GM04503 (cell line): ENCODE measurements at regions not wholly inside any gene's neighbourhood (a gene's known extent, or its start where the extent isn't known, plus 50 kb on each side); places are given as distances from the start of the nearest gene placed in this dataset.
"Not testable (repeated sequence)": the region's sequence is repeated elsewhere in the genome, so short reads cannot be mapped to it uniquely, and the experiment has no call there.

ENCODE experiments used
- DNase-seq: peaks from one replicate; pipeline ENCODE4 v3.0.0-alpha.2; 2012; ENCODE audit warnings: low read depth

DNA sequence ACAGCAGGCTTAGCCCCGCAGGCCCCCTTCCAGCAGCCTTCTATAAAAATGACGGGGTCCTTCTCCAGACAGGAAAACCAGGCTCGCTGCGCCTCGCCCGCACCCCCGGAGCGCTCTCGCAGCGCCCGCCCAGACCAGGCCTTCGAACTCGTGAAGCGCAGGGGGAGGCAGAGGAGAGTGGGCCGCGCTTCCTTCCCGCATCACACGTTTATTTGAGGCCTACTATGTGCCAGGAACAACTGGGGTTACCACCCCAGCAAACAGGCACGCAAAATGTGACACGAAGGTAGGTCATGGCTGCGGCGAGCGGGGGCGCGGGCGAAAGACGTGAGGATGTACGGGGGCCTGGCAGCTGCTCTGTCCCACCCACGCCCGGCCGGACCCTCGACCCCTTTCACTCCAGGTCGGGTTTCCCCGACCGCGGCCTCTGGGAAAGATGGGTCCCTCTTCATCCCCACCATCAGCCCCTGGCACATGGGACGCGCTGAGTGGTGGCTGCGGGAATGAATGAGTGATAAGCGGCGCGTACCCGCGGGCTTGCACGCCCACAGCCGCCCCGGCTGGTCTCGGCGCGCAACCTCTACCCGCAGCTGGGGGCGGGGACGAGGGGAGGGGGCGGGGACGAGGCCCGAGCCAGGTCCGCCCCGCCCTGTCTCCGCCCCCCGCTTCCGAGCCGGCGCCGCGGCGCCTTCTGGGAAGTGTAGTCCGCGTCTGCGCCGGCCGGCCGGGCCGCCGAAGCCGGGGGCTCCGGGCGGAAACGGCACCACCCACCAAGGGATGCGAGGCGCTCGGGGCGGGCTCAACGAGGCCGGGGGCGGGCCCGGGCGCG lies 59.1 kb downstream of the ZNF467 start:
- peak; percentile 15 for DNase-seq

DNA sequence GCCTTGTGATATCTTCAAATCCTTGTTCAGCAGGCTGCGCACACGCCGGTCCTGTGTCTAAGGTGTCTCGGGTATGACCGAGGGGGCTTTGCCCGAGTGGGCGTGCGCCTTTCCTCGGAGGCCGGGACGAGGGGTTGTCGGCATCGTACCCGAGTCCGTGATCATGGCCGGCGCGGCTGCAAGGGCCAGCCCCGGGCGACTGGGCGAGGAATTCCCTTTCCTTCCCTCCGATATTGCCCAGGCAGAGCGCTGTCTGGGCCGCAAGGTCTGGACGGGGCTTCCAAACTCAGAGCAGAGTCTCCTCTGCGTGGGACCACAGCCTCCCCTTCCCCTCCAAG lies 59.7 kb downstream of the ZNF467 start:
- no peak for DNase-seq

DNA sequence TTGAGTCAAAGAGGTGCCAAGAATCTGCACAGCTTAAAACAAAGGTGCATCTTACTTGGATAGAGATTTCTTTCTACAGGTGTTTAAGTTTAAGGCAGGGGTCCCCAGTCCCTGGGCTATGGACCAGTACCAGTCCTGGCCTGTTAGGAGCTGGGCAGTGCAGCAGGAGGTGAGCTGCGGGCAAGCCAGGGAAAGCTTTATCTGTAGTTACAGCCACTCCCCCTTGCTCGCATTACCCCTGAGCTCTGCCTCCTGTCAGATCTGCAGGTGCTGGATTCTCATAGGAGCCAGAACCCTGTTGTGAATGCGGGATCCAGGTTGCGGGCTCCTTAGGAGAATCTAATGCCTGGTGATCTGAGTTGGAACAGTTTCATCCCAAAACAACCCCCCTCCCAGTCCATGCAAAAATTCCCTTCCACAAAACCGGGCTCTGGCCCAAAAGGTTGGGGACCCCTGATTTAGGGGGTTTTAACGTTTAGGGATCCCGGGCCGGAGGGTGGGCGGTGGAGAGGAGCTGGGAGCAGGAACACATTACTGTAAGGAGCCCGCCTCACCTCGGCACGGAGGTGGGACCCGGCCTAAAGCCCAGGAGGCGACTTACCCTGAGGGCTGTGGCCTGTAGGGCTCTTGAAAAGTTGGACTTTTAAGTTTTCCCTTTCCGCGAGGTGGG lies 60.2 kb downstream of the ZNF467 start:
- DNase-seq = no peak

DNA sequence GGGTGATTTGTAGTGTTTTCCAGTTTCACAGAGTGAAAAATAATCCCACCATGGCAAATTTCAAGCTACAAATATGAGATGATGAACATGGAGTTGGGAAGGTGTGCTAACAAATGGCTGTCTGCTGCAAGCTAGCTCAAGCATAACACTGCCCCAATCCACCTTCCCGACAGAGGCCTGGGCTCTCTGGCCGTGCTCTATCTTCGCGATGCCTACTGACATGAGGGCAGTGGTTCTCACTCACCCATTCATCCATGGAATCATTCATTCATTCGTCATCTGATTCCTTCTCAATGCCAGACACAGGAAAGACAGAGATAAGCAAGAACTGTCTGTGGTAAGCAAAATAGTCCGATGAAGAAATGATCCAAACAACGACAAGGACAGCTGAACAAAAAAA lies 65.4 kb downstream of the ZNF467 start:
- no peak for DNase-seq

DNA sequence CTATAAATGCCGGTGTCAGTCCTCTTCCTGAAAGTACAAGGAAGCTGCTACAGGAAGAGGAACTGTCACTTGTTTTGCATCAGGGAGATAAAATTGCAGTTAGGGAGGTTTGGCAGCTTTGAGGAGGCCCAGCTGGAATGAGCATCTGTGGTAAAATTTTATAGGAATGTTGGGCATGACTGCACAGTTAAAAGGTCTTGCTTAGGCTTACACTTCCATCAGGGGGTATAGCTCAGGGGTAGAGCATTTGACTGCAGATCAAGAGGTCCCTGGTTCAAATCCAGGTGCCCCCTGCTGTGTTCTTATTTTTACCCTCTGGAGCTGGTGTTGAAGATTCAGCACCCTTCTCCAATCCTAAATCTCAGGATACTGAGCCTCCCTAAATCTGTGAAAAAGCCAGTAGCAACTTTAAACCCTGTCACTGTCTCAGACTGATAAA lies 65.9 kb downstream of the ZNF467 start:
- DNase-seq = peak; percentile 15

DNA sequence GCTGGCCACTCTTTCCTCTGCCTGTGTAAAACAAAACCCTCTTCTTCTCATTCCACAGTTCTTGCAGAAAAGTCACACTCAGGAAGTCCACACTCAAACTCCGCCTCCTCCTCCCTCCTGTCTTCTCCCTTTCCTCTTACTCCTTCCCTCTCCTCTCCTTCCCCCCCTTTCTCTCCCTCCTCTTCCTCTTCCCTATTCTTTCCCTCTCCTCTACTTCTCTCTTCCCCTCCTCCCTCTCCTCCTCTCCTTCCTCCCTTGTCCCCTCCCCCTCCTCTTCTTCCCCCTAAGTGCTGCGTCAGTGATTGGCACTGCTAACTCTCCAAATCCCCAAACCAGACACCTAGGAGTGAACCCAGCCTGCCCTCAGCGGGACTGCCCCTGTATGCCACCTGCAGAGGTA lies 67.0 kb downstream of the ZNF467 start:
- no peak for DNase-seq

DNA sequence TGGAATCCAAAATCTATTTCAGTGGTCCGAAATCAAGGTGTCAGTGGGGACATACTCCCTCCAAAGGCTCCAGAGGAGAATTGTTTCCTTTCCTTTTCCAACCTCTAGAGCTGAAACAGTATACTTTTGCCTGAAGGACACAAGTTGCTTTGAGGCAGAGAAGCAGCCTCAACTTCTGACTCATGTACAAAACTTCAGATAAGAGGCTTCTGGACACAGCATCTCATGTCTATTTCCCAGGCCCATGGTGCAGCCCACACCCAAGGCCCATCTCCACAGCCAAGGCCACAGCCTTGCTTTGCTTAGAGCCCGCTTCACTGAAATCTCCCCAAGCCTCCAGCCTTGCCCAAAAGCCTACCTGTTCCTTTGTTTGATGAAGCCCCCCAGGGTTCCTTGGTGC lies 68.9 kb downstream of the ZNF467 start:
- no peak for DNase-seq

DNA sequence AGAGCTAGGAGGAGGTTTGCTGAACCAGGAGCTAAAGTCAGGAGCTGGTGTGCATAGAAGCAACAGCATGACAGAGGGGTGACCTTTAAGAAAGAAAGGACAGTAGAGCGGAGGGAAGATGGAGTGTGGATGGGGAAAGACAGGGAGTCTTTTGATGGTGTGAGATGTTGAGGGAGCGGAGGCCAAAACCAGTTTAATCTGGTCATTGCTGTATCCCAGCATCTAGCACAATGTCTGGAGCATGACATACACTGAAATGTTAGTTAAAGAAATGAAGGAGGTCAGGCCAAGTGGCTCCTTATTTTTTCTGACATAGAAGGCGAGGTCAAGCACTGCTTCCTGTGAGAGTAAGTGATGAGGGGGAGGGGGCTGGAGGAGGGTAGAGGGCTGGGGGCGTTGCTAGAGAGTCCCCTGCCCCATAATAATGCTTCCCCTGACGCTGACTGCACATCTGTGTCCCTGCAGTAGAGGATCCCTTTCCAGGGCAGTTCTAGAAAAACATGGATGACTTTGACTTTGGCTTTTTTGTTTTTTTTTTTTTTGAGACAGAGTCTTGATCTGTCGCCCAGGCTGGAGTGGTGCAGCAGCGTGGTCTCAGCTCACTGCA lies 70.2 kb downstream of the ZNF467 start:
- DNase-seq = no peak

DNA sequence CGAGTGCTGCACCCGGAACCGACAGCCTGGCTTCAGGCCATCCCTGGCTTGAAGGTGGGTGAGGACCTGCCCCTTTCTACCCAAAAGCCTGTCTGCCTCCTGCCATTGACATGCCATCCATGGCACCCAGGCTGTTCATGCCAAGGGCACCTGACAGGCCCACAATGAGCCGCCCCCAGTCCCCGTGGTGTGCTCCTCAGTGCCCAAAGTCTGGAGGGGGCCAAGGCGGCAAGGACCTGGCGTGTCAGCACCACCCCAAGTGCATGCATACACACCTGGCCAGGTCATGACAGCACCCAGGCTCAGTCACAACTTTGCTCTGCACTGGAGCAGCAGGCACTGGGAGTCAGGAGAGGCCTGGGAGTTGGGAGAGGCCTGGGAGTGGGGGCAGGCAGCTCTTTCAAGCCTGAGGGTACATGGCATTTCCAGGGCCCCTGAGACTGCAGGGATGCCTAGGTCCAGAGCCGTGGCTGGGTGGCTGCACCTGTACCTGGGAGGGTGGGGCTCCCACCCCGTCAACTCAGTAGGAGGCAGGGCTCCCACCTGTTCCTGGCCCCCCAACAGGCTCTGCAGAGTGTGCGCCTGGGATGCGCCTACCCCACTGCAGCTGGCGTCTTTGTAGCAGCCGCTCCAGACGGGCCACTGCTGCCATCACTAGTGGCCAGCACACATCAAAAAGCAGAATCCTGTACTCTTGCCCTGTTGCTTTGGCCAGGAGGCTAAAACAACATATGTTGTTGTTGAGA lies 71.7 kb downstream of the ZNF467 start:
- DNase-seq = no peak

DNA sequence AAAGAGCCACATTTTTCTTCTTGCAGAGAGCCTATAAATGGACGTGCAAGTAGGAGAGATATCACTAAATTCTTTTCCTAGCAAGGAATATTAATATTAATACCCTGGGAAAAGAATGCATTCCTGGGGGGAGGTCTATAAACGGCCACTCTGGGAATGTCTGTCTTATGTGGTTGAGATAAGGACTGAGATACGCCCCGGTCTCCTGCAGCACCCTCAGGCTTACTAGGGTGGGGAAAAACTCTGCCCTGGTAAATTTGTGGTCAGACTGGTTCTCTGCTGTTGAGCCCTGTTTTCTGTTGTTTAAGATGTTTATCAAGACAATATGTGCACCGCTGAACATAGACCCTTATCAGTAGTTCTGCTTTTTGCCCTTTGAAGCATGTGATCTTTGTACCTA lies 75.6 kb downstream of the ZNF467 start:
- not testable (repeated sequence) for DNase-seq

DNA sequence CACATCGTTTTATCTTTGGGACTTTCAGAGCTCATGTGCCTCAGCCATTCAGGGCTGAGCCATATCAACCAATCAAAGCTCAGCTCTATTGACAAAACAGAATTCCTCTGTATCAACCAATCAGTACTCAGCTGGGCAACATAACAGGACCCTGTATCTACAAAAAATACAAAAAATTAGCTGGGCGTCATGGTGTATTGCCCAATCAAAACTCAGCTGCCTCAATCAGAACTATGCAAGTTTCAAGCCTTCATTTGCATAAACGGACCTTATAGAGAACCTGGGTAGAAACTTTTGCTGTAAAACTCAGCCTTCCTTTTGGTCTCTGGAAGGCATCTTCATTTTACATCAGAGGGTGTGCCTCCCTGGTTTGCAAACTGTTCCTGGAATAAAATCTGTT lies 77.1 kb downstream of the ZNF467 start:
- DNase-seq = no peak

DNA sequence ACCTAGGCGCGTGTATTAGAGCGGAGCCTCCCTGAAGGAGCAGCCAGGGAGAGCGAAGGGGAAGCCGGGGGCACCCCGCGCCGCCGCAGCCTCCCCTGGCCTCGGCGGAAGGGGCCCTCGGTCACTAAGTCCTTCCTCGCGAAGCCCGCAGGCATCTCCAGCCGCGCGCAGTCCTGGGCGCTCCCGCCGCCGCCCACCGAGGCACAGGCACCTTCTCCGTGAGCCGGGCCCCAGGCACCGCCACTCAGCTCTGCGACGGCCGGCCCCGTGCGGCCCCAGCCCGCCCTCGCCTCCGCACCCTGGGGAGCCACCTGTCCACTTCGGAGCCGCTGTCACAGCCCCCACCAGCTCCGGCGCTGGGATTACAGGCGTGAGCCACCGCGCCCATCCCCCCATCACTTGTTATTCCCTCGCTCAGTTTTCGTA lies 80.8 kb downstream of the ZNF467 start:
- DNase-seq = no peak

DNA sequence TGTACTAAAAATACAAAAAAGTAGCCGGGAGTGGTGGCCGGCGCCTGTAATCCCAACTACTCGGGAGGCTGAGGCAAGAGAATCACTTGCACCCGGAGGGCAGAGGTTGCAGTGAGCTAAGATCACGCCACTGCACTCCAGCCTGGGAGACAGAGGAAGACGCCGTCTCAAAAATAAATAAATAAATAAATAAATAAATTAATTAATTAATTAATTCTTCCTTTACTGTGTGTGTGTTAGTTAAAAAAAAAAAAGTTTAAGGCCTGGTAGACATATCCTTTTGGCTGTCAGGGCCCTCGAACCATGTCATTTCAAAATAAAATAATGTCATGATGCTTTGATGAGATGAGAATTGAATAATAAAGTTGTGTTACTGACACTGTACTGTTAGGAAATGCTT lies 81.3 kb downstream of the ZNF467 start:
- no peak for DNase-seq

DNA sequence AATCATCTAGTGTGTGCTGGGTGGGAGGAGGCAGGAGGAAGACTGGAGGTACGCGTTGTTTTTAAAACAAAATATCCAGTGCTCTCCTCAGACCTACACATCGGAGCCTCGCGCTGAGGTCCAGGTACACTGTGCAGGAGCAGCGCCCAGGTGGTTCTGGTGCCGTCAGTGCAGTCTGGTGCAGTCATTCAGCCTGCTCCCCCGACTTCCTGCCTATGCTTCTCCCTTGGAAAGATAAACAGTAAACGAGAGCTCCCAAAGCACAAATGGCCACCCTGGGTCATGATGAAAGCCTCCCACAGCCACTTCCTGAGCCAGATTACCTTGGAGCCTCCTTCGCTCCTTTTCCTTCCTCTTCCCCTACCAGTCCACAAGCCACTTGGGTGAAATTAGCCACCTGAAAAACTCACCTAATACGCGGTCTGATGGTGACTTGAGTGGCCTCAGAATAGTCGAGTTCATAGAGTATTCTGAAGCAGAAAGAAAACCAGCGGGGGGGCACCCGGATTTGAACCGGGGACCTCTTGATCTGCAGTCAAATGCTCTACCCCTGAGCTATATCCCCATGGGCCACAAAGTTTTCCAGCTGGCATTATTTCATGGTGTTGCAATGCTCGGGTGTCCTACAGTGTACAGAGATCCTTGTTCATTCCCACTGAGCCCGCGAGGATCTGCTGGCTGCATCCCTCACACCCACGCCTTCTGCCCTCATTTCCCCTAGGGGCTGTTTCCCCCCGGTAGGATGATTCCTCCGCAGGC lies 82.5 kb downstream of the ZNF467 start:
- peak; percentile 80 for DNase-seq

DNA sequence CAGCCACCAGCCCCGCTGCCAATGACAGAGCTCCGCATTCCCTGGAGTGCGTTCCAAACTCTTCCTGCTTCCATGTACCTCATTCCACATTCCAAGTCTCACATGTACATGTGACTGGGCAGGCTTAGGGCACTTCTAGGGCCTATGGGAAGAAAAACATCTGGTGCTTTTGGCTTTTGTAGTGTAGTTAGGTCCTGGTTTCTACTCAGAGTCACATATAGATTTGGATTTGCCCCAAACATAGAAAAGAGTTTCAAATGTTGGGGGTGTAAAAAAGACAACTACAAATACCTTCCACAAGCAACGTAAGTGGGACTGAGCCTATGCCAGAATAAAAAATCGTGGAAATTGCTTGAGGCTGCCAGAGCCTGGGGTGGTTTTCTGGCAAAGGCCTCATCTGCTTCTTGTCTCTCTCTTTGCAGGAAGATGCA lies 84.1 kb downstream of the ZNF467 start:
- DNase-seq = no peak

DNA sequence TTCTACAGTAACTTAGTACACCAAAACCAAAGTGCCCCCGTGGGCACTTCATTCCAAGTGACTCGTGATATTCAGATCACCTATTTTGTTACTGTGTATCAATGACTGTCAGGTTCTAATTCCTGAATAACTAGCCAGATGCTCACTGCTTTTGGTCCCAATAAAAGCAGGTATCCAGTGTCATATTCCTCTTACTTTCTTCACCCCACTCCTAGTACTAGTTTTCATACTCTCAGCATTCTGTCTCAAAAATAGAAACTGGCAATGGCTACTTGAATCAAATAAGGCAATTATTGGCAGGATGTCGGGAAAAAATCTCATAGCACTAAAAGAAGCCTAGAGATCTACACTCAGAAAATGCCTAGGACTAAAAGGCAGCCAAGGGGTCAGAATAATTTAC lies 84.6 kb downstream of the ZNF467 start:
- no peak for DNase-seq

DNA sequence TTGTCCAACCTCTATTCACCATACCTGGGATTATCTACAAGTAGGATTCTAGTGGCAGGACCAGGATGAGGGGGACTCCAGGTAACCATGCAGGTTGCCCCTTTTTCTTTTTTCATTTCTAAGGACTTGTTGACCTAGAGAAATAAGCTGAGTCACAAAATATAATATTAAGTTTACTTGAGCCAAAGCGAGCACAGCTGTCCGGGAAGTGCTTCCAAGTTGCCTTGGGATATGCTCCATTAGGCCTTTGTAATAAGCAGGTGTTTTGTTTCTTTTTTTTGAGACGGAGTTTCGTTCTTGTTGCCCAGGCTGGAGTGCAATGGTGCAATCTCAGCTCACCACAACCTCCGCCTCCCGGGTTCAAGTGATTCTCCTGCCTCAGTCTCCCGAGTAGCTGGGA lies 85.6 kb downstream of the ZNF467 start:
- DNase-seq = not testable (repeated sequence)

DNA sequence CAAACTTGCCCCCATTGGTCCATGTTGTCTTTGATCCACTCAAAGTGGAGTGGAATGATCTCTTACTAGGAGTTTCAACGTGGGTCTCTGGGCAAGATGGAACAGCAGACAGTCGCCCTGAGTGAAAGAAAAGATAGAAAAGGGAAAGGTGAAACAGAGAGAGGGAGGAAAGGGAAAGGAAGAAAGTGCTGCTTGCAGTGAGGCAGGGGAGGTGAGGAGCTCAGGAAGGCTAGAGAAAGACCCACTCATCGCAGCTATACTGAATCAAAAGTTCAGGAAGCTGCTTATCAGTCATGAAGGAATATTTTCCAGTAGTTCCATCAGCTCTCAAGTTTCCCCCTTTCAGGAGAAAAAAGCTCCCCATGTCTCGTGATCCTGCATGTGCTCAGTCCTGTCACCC lies 86.9 kb downstream of the ZNF467 start:
- no peak for DNase-seq

DNA sequence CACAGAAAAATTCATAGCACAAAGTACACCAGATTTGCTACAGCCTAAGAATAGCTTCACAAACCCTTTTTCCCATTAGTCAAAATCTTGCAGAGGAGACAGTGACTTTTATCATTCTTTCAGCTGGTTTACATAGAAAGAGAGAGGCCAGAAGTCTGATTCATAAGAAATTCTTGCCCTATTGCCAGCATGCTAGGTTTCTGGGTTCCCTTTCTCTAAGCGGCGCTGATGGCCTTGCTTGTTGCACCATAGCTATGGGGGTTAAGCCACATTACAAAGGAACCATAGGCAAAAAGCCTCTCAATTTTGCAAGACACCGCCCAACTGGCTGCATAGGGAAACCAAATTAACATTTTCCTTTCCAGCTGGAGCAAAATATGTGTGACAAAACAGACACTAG lies 87.4 kb downstream of the ZNF467 start:
- peak; percentile 90 for DNase-seq

DNA sequence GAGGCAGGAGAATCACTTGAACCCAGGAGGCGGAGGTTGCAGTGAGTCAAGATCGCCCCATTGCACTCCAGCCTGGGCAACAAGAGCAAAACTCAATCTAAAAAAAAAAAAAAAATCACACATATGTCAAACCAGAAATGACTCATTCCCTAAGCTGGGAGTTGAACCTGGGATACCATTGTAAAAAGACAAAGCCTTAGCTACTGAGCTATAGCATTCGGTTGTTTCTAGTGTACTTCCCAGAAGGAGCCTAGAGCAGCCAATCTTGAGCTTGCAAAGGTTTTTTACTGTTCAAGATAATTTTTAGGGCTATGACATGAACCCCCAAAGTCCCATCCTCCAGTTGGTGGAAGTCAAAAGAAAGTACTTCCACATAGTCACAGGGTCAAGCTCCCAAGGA lies 87.9 kb downstream of the ZNF467 start:
- no peak for DNase-seq

DNA sequence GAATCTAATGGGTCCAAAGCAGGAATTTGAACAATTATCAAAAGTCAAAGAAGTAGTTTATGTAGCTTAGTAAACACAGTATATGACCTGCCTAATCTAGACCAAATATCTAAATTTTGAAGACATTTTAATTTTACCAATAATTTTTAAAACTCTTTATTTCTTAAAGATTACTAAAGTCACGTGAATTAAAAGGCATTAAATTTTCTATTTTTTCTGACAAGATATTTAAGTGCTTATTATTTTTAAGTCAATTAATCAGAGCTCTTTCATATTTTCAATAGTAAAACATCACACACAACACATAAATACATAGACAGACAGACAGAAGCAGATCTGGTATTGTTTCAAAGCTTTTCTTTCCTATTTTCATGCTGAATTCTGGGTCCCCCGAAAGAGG lies 89.5 kb downstream of the ZNF467 start:
- no peak for DNase-seq

DNA sequence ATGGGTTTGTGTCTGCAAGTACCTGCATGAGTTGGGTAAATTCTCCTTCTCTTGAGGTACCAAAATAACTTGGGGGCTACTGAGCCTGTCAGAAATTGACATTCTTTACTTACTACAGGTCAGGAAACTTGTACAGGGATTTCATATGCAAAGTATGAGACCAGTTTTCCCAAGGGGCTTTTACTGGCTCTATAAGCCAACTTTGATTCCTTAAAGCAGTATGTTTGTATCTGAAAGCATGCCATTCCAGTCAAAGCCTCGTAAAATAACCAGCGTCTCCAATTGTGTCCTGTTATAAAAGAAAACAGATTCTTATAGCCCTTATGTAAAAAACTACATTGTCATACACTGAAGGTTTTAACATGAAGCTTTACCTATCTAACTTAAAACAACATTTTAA lies 90.2 kb downstream of the ZNF467 start:
- DNase-seq = no peak
